ENCODE measurements at regions not wholly inside any gene's neighbourhood (a gene's known extent, or its start where the extent isn't known, plus 50 kb on each side); places are given as distances from the start of the nearest gene placed in this dataset.

GRCh38 chr1:117260761-117261423 is 50.2 kb upstream of the VTCN1 start:
- no peaks in the 10 kb centered on the region for H3K4me1 ChIP-seq
- H3K9me3 ChIP-seq: no peaks in the 10 kb centered on the region
- no peak overlapping the region for H3K4me3 ChIP-seq
- no peaks in the 10 kb centered on the region for H3K27me3 ChIP-seq
- no peak for DNase-seq (ENCODE audit: low spot score in 2 of 2)
- H3K27ac ChIP-seq: no peak overlapping the region
- TF ChIP-seq CTCF (IDR thresholded peaks at IDR 0.05): no peak
- intact Hi-C loops (cut with DNase I): no loop called here
- H3K36me3 ChIP-seq: no peaks in the 10 kb centered on the region
